G401.6 (cell line): ENCODE measurements at regions not wholly inside any gene's neighbourhood (a gene's known extent, or its start where the extent isn't known, plus 50 kb on each side); places are given as distances from the start of the nearest gene placed in this dataset.

Experiments used
- FAIRE-seq: peaks from 2 replicates; lab custom pipeline; 2012; peaks lifted over from hg19 to GRCh38; lab: Jason Lieb, UNC

- FAIRE-seq: no peak
These were observed 1588.5 kb downstream of the BRINP3 start for GRCh38 chr1:188889166-188889565.

- no peak for FAIRE-seq
These were observed 1585.7 kb downstream of the BRINP3 start for GRCh38 chr1:188891958-188892357.

GRCh38 chr1:188895611-188896010 lies 1582.1 kb downstream of the BRINP3 start:
- FAIRE-seq: no peak

DNA sequence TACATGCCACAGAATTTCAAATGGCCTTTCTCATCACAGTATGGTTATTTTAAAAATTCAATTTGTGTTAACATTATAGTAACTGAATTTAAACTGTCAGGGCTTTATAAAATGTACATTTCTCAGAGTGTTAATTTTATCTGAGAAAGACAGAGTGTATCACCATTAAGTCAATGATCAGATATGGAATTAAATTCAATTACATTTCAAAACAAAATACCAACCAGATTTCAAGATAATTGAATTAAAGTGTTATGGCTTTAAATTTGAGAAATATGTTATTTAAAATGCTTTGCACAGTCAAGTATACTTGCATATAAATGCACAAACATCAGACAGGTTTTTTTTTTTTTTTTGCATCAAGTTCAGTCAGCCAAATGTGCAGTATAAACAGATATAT lies 1574.4 kb downstream of the BRINP3 start:
- FAIRE-seq: no peak

- no peak for FAIRE-seq
These were observed 1573.5 kb downstream of the BRINP3 start for GRCh38 chr1:188904201-188904600.

- FAIRE-seq: no peak
These were observed 1570.6 kb downstream of the BRINP3 start for GRCh38 chr1:188906921-188907641.

- no peak for FAIRE-seq
These were observed 1547.3 kb downstream of the BRINP3 start for GRCh38 chr1:188930382-188930781.

- FAIRE-seq: peak; percentile 84
These were observed 1546.2 kb downstream of the BRINP3 start for GRCh38 chr1:188931506-188931905.

- FAIRE-seq: no peak
These were observed 1539.6 kb downstream of the BRINP3 start for GRCh38 chr1:188937965-188938551.

DNA sequence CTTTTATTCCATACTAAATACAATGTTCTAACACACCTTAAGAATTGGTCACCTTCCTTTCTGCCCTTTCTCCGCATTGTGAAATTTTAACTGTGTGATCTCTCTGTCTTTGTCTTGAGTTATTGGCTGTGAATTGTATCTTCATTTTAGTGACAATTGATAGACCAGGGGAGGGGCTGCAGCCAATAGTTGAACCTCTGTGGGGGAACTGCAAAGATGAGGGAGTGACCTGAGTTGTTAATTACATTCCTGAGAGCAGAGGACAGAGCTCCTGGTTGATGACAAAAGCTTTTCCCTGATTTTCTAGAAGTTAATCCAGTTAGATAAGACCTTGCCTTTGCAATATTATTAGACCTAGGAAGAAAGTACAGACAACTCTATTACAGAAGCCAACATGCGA lies 1535.7 kb downstream of the BRINP3 start:
- FAIRE-seq: no peak

DNA sequence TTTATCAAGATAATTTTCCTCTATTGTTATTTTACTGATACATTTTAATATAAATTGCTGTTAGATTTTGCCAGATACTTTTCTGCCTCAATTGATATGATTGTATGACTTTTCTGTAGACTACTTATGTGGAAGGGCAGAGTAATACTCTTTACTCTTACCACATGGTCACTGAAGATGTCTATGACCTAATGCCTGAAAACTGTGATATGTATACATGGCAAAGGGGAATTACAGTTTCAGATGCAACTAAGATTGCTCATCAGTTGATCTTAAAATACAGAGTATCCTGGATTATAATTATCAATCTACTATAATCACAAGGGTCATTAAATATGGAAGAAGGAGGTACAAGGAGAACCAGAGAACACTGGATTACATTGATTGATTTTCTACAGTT lies 1528.0 kb downstream of the BRINP3 start:
- FAIRE-seq: no peak

GRCh38 chr1:188958461-188959115 lies 1519.1 kb downstream of the BRINP3 start:
- no peak for FAIRE-seq

- FAIRE-seq: no peak
These were observed 1490.8 kb downstream of the BRINP3 start for GRCh38 chr1:188986745-188987417.

DNA sequence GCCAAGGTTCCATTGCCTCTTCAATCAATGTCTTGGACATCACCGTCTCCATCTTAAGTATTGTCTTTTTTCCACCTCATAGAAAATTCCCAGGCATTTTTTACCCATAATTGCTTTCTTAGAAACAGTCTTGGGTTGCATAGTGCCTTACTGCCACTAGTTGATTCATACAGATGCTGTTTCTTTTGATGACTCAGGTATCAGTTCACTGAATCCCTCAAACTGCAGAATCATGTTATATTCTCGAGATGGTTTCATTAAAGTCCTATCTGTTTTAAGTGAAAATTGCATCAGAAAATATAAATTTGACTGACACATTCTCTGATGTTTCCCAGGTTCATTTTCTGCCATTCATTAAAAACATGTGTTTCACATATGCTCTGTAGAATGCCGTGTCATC lies 1489.1 kb downstream of the BRINP3 start:
- no peak for FAIRE-seq

DNA sequence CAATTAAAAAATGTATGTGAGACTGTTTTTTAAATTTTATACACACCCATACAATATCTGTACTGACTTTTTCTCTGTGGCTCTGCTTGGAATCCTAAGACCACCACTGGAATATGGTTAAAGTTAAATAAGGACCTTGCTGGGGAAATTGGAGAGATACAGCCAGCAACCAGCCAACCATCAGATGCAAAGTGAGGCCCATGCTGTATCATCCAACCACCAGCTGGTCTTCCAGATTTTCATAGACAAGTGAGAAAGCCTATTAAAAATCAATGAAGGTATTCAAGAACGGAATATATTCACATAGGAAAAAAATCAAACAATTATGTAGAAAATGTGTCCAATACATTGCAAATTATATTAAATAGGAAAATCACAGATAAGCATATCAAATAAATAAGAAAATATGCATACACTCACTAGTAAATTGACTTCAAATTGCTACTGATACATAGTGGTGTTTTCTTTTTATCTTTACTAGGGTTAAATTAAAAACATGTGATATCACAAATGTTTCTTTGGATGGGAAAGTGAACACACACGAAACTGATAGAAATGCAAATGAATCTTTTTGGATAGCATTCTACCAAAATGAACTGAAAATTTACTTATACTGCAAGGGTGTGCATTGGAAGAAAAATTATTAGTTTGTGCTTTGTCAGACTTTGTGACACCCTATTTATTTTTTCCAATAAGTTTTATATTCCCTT lies 1486.3 kb downstream of the BRINP3 start:
- FAIRE-seq: no peak

DNA sequence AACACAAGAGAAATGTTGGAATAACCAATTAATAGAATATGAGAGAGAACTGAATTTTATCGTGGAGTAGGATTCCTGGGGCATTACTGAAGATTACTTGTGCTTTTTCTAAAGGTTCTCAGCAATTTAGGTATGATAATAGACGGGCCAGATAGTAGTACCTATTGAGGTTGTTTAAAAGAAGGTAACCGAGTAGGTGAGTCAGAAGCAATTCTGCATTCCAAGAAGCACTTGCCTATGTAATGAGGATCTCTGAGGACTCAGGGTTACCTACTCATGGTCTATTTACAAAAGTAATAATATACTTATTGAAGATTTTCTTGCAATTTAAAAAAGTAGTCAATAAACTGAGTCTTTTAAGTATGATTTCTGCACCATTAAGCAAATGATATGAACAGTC lies 1469.8 kb downstream of the BRINP3 start:
- no peak for FAIRE-seq

GRCh38 chr1:189021577-189021976 lies 1456.1 kb downstream of the BRINP3 start:
- no peak for FAIRE-seq

GRCh38 chr1:189022015-189022414 lies 1455.6 kb downstream of the BRINP3 start:
- no peak for FAIRE-seq

DNA sequence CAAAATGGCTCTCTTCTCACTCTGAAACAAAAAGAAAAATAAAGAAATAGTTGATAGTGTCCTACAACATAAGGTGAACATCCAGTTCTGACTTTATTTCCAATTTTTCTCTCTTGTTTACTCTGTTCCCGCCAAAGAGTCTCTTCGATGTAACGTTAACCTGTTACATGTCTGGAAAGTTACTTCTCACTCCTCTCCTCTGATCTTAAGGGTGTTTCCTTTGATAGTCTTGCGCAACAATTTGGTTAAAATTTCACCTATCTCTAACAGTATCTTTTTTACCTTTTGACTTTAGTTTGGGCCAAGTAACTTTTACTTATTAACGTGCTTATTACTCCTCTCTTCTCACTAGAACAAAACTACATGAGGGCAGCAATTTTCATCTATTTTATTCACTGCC lies 1450.2 kb downstream of the BRINP3 start:
- FAIRE-seq: no peak

GRCh38 chr1:189033169-189033568 lies 1444.5 kb downstream of the BRINP3 start:
- FAIRE-seq: no peak

GRCh38 chr1:189036628-189037027 lies 1441.0 kb downstream of the BRINP3 start:
- no peak for FAIRE-seq

DNA sequence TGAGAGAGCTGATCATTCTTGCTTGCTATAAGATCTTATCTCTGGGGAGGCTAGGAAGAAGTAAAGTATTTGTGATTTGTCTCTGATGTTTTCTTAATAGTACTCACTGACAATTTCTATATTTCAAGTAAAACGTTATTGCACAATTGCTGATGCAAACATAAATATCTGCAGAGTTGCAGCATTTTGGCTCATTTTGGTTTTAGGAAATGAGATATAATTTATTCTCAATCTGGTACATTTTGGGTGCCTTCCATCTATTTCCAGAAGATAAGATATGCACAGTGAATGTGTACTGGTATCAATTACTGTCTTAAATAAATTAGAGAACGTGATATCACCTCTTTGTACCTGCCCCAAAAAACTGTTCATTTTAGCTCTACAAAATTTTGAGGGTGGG lies 1431.5 kb downstream of the BRINP3 start:
- no peak for FAIRE-seq

GRCh38 chr1:189084811-189085210 lies 1392.9 kb downstream of the BRINP3 start:
- no peak for FAIRE-seq
